AG08395 (cell line): ENCODE measurements at regions not wholly inside any gene's neighbourhood (a gene's known extent, or its start where the extent isn't known, plus 50 kb on each side); places are given as distances from the start of the nearest gene placed in this dataset.

ENCODE experiments used
- DNase-seq: peaks from one replicate; pipeline ENCODE4 v3.0.0; 2012; ENCODE audit warnings: mixed read lengths, low spot score

GRCh38 chr3:90015688-90016356 is 908.4 kb downstream of the EPHA3 start:
- DNase-seq = peak; percentile 13

GRCh38 chr3:90016555-90016954 is 909.1 kb downstream of the EPHA3 start:
- no peak for DNase-seq

- DNase-seq = no peak
These were observed 911.4 kb downstream of the EPHA3 start for GRCh38 chr3:90018779-90019178.

GRCh38 chr3:90025019-90025418 is 917.6 kb downstream of the EPHA3 start:
- no peak for DNase-seq

- no peak for DNase-seq
These were observed 919.0 kb downstream of the EPHA3 start for GRCh38 chr3:90026406-90026805.

GRCh38 chr3:90031121-90031520 is 923.7 kb downstream of the EPHA3 start:
- DNase-seq = no peak

GRCh38 chr3:90032980-90033641 is 925.7 kb downstream of the EPHA3 start:
- no peak for DNase-seq

GRCh38 chr3:90034038-90034437 is 926.6 kb downstream of the EPHA3 start:
- no peak for DNase-seq

GRCh38 chr3:90035643-90036042 is 928.2 kb downstream of the EPHA3 start:
- no peak for DNase-seq

- no peak for DNase-seq
These were observed 929.6 kb downstream of the EPHA3 start for GRCh38 chr3:90036939-90037469.

GRCh38 chr3:90039994-90040393 is 932.6 kb downstream of the EPHA3 start:
- no peak for DNase-seq

- no peak for DNase-seq
These were observed 933.1 kb downstream of the EPHA3 start for GRCh38 chr3:90040554-90040953.

GRCh38 chr3:90041995-90042394 is 934.6 kb downstream of the EPHA3 start:
- DNase-seq = no peak

- DNase-seq = no peak
These were observed 935.9 kb downstream of the EPHA3 start for GRCh38 chr3:90043287-90043686.

- no peak for DNase-seq
These were observed 936.8 kb downstream of the EPHA3 start for GRCh38 chr3:90044084-90044816.

- no peak for DNase-seq
These were observed 945.1 kb downstream of the EPHA3 start for GRCh38 chr3:90052425-90052950.

GRCh38 chr3:90054311-90054710 is 946.9 kb downstream of the EPHA3 start:
- DNase-seq = no peak

GRCh38 chr3:90055666-90056065 is 948.2 kb downstream of the EPHA3 start:
- DNase-seq = no peak

- no peak for DNase-seq
These were observed 949.0 kb downstream of the EPHA3 start for GRCh38 chr3:90056281-90057032.

- DNase-seq = no peak
These were observed 954.6 kb downstream of the EPHA3 start for GRCh38 chr3:90062016-90062415.

- no peak for DNase-seq
These were observed 955.3 kb downstream of the EPHA3 start for GRCh38 chr3:90062631-90063200.

GRCh38 chr3:90068783-90069182 is 961.4 kb downstream of the EPHA3 start:
- DNase-seq = no peak
